ENCODE measurements at regions not wholly inside any gene's neighbourhood (a gene's known extent, or its start where the extent isn't known, plus 50 kb on each side); places are given as distances from the start of the nearest gene placed in this dataset.

DNA sequence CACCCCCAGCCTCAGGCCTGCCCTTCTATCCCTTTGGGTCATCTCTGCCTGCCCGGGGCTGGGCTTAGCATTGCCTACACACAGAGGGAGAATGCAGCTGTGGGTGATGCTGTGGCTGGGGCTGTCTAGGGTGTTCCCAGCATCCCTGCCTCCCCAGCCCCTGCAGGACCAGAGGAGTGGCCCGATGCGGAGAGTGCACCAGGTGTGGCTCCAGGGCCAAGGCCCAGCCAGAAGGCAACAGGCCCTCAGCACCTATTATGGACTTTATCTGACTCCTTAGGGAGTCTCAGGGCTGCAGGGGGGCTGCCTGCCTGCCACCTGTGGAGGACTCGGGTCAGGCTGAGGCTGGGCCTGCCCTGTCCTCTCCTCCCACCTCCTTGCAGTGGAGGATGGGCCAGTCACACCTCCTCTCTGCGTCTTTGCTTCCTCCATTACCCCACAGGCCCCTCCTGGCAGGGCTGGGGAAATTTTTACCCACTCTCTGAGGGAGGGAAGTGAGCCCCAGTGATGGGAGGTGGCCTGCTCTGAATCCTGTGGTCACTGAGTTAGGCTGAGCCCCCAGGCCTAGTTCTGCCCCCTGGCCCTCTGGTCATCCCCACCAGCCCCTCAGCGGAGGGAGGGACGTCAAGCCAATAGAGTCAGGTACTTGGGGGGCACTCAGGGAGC is 92.9 kb upstream of the PCBD1 start:
- Mint-ChIP-seq H3K4me1 (ENCODE audit: low read depth, unreplicated experiment) (no peaks in the 10 kb centered on the region), H3K27ac (ENCODE audit: unreplicated experiment) (no peak overlapping the region), H3K9me3 (ENCODE audit: low read depth, unreplicated experiment) (no peaks in the 10 kb centered on the region), H3K36me3 (ENCODE audit: insufficient read depth, unreplicated experiment) (no peaks in the 10 kb centered on the region), H3K27me3 (ENCODE audit: unreplicated experiment) (peaks cover 85% of the 10 kb centered on the region), H3K4me3 (ENCODE audit: low read depth, unreplicated experiment) (no peak overlapping the region)
- TF ChIP-seq, protein P1, sequence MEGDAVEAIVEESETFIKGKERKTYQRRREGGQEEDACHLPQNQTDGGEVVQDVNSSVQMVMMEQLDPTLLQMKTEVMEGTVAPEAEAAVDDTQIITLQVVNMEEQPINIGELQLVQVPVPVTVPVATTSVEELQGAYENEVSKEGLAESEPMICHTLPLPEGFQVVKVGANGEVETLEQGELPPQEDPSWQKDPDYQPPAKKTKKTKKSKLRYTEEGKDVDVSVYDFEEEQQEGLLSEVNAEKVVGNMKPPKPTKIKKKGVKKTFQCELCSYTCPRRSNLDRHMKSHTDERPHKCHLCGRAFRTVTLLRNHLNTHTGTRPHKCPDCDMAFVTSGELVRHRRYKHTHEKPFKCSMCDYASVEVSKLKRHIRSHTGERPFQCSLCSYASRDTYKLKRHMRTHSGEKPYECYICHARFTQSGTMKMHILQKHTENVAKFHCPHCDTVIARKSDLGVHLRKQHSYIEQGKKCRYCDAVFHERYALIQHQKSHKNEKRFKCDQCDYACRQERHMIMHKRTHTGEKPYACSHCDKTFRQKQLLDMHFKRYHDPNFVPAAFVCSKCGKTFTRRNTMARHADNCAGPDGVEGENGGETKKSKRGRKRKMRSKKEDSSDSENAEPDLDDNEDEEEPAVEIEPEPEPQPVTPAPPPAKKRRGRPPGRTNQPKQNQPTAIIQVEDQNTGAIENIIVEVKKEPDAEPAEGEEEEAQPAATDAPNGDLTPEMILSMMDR (IDR thresholded peaks at IDR 0.05; ENCODE audit: unreplicated experiment) = no peak
- BruUV-seq (replicated peaks) = no TSS peak
- no peak for DNase-seq
- CTCF ChIA-PET = interaction anchor here (0.6 kb wide), 1 partner anchor 471 kb away, joined by 3 read pairs; no protein-coding TSS in a partner anchor
- intact Hi-C loops (cut with micrococcal nuclease; ENCODE audit: unreplicated experiment) = no loop called here

DNA sequence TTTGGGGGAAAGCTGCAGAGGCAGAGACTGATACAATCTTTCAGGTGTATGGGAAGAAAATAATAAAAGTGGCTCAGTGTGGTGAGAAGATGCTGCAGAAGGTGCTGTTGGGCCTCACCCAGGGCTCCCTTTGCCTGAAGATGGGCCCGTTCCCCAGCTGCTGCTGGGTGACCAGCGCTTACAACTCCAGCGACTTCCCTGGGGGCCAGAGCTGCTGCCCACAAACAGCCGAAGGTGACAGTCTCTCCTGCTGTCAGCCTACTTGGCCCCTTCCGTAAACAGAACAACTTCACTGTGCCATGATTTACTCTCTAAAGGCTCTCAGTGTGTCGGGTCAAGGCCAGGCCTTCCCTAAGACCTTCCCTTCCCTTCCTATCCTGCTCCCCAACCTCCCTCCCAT is 93.6 kb upstream of the PCBD1 start:
- intact Hi-C loops (cut with micrococcal nuclease; ENCODE audit: unreplicated experiment) = no loop called here
- Mint-ChIP-seq H3K4me1 (ENCODE audit: low read depth, unreplicated experiment) (no peaks in the 10 kb centered on the region), H3K36me3 (ENCODE audit: insufficient read depth, unreplicated experiment) (no peaks in the 10 kb centered on the region), H3K9me3 (ENCODE audit: low read depth, unreplicated experiment) (no peaks in the 10 kb centered on the region), H3K27me3 (ENCODE audit: unreplicated experiment) (peaks cover 84% of the 10 kb centered on the region), H3K27ac (ENCODE audit: unreplicated experiment) (no peak overlapping the region), H3K4me3 (ENCODE audit: low read depth, unreplicated experiment) (no peak overlapping the region)
- TF ChIP-seq, protein P1 (IDR thresholded peaks at IDR 0.05; ENCODE audit: unreplicated experiment) = no peak
- DNase-seq = no peak
- CTCF ChIA-PET = no interaction called here
- BruUV-seq (replicated peaks) = no TSS peak

DNA sequence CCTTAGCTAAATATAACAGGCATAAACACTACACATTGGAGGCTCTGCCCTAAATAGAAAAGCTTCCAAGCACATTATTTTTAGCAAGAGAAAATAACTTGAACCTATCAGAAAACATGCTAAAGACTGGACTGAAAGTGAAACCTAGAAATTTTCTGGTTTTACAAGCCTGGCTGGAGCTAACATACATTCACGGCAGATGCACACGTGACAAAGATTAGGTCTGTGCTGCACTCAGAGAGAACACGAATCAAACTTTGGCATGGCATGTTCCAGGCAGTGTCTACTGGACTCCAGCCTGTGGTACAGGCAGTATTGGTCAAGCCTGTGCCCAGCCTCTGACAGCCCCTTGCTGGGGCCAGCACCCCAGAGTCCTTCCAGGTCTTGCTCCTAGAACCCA is 94.1 kb upstream of the PCBD1 start:
- no peak overlapping the region for H3K27ac Mint-ChIP-seq (ENCODE audit: unreplicated experiment)
- BruUV-seq (replicated peaks) = no TSS peak
- DNase-seq = no peak
- H3K36me3 Mint-ChIP-seq (ENCODE audit: insufficient read depth, unreplicated experiment) = no peaks in the 10 kb centered on the region
- intact Hi-C loops (cut with micrococcal nuclease; ENCODE audit: unreplicated experiment) = no loop called here
- H3K4me3 Mint-ChIP-seq (ENCODE audit: low read depth, unreplicated experiment) = no peak overlapping the region
- no peaks in the 10 kb centered on the region for H3K4me1 Mint-ChIP-seq (ENCODE audit: low read depth, unreplicated experiment)
- CTCF ChIA-PET = no interaction called here
- peaks cover 84% of the 10 kb centered on the region for H3K27me3 Mint-ChIP-seq (ENCODE audit: unreplicated experiment)
- TF ChIP-seq, protein P1 (IDR thresholded peaks at IDR 0.05; ENCODE audit: unreplicated experiment) = no peak
- H3K9me3 Mint-ChIP-seq (ENCODE audit: low read depth, unreplicated experiment) = no peaks in the 10 kb centered on the region

DNA sequence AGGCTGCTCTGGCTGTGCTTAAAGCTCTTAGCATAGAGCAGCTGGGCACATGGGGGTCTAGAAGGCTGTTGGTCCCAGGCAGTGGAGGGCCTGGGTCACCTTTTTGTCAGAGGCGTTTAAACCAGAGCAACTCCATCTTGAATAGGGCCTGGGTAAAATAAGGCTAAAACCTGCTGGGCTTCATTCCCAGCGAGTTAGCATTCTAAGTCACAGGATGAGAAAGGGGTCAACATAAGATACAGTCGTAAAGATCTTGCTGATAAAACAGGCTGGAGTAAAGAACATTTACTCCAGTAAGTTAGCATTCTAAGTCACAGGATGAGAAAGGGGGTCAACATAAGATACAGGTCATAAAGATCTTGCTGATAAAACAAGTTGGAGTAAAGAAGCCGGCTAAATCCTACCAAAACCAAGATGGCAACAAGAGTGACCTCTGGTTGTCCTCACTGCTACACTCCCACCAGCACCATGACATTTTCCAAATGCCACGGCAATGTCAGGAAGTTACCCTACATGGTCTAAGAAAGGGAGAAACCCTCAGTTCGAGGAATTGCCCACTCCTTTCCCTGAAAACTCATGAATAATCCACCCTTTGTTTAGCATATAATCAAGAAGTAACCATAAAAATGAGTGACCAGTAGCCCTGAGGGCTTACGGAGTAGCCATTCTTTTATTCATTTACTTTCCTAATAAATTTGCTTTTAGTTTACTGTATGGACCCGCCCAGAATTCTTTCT is 96.8 kb upstream of the PCBD1 start:
- no peak for DNase-seq

More for the DNA sequence above, 96.8 kb upstream of the PCBD1 start:
- intact Hi-C loops (cut with micrococcal nuclease; ENCODE audit: unreplicated experiment) = no loop called here
- Mint-ChIP-seq H3K4me1 (ENCODE audit: low read depth, unreplicated experiment) (no peaks in the 10 kb centered on the region), H3K4me3 (ENCODE audit: low read depth, unreplicated experiment) (no peak overlapping the region), H3K36me3 (ENCODE audit: insufficient read depth, unreplicated experiment) (no peaks in the 10 kb centered on the region), H3K9me3 (ENCODE audit: low read depth, unreplicated experiment) (no peaks in the 10 kb centered on the region), H3K27ac (ENCODE audit: unreplicated experiment) (no peak overlapping the region), H3K27me3 (ENCODE audit: unreplicated experiment) (peaks cover 86% of the 10 kb centered on the region)
- TF ChIP-seq, protein P1 (IDR thresholded peaks at IDR 0.05; ENCODE audit: unreplicated experiment) = no peak
- CTCF ChIA-PET = no interaction called here
- no TSS peak for BruUV-seq (replicated peaks)

Data from Calu3 (cell line).